ENCODE measurements at regions not wholly inside any gene's neighbourhood (a gene's known extent, or its start where the extent isn't known, plus 50 kb on each side); places are given as distances from the start of the nearest gene placed in this dataset.

DNA sequence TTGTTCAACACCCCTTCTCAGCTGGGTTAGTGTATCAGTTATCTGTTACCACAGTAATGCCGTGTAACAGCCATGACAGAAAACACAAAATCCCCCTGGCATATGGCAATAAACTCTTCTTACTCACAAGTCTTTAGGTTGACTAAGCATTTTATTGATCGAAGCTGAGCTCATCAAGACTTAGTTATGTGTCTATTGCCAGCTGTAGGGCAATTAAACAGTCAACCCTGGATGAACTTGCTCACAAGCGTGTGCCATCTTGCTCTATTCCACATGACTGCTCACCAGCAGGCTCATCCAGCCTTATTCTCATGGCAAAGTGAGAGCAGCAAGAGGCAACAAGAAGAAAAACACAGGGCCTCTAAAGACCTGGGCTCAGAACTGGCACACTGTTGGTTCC lies 333.8 kb upstream of the PTBP2 start:
- TF ChIP-seq, protein P1, sequence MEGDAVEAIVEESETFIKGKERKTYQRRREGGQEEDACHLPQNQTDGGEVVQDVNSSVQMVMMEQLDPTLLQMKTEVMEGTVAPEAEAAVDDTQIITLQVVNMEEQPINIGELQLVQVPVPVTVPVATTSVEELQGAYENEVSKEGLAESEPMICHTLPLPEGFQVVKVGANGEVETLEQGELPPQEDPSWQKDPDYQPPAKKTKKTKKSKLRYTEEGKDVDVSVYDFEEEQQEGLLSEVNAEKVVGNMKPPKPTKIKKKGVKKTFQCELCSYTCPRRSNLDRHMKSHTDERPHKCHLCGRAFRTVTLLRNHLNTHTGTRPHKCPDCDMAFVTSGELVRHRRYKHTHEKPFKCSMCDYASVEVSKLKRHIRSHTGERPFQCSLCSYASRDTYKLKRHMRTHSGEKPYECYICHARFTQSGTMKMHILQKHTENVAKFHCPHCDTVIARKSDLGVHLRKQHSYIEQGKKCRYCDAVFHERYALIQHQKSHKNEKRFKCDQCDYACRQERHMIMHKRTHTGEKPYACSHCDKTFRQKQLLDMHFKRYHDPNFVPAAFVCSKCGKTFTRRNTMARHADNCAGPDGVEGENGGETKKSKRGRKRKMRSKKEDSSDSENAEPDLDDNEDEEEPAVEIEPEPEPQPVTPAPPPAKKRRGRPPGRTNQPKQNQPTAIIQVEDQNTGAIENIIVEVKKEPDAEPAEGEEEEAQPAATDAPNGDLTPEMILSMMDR (IDR thresholded peaks at IDR 0.05; ENCODE audit: insufficient read depth, low read length, poor library complexity, severe bottlenecking) = no peak
- no peak for TF ChIP-seq EZH2phosphoT487 (conservative IDR thresholded peaks at IDR 0.05; ENCODE audit: low read length)
